ENCODE measurements at regions not wholly inside any gene's neighbourhood (a gene's known extent, or its start where the extent isn't known, plus 50 kb on each side); places are given as distances from the start of the nearest gene placed in this dataset.

DNA sequence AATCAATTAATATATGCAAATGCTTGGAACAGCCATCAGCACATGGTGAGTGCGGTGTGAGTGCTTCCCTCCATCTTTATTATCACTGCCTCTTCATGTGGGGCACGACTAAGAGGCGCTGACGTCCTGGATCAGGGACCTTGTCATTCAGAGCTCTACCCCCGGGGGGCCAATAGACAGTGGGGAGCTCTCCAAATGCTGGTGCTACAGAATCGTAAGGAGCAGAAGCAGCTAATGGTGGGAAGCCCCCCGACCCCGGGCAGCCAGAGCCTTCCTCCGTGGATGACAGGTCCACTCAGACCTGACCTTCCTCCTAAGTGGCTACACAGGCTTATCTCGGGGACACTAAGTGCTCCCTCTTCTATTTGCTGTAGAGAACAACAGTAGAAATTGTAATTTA is 257.5 kb upstream of the PMEPA1 start:
- WGBS, 2 donors = 81 to 90% methylated on average over 10 of the region's 10 CpGs
- no peak for TF ChIP-seq POLR2AphosphoS5 (IDR thresholded peaks at IDR 0.05)
- TF ChIP-seq POLR2A (IDR thresholded peaks at IDR 0.05) = no peak

DNA sequence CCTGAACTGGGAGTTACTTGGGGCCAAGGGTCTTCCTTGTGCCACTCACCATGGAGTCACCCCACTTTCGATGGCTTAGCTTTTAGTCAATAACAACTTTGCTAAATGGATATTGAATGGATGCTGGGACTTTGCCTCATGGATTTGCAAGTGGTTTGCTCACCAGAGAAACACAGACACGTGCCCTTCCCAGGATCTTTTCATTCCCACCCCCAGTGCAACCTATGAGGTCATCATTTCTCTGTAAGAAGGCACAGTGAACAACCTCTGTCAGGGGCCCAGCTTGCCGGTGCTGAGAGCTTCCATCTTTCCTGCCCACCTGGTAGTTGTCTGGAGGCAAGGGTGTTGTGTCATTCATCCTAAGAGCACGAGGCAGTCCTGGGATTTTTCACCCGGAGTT is 256.8 kb upstream of the PMEPA1 start:
- DNase-seq = no peak
- 83 to 85% methylated on average over 5 of the region's 5 CpGs for WGBS, 2 donors
- Histone ChIP-seq H3K4me3 (no peak overlapping the region), H3K9me3 (no peaks in the 10 kb centered on the region), H3K27me3 (no peaks in the 10 kb centered on the region), H3K4me1 (no peaks in the 10 kb centered on the region), H3K36me3 (no peaks in the 10 kb centered on the region), H3K27ac (no peak overlapping the region)
- TF ChIP-seq, protein P1, sequence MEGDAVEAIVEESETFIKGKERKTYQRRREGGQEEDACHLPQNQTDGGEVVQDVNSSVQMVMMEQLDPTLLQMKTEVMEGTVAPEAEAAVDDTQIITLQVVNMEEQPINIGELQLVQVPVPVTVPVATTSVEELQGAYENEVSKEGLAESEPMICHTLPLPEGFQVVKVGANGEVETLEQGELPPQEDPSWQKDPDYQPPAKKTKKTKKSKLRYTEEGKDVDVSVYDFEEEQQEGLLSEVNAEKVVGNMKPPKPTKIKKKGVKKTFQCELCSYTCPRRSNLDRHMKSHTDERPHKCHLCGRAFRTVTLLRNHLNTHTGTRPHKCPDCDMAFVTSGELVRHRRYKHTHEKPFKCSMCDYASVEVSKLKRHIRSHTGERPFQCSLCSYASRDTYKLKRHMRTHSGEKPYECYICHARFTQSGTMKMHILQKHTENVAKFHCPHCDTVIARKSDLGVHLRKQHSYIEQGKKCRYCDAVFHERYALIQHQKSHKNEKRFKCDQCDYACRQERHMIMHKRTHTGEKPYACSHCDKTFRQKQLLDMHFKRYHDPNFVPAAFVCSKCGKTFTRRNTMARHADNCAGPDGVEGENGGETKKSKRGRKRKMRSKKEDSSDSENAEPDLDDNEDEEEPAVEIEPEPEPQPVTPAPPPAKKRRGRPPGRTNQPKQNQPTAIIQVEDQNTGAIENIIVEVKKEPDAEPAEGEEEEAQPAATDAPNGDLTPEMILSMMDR (IDR thresholded peaks at IDR 0.05) = no peak
- TF ChIP-seq EP300 (IDR thresholded peaks at IDR 0.05) = no peak
- TF ChIP-seq POLR2A (IDR thresholded peaks at IDR 0.05) = no peak
- TF ChIP-seq POLR2AphosphoS5 (IDR thresholded peaks at IDR 0.05) = no peak
- intact Hi-C loops (cut with DNase I) = no loop called here

More for the DNA sequence above, 257.5 kb upstream of the PMEPA1 start:
- H3K27me3 ChIP-seq = no peaks in the 10 kb centered on the region
- intact Hi-C loops (cut with DNase I) = no loop called here
- no peak for DNase-seq
- H3K27ac ChIP-seq = no peak overlapping the region
- H3K36me3 ChIP-seq = no peaks in the 10 kb centered on the region
- H3K9me3 ChIP-seq = no peaks in the 10 kb centered on the region
- H3K4me1 ChIP-seq = no peaks in the 10 kb centered on the region
- H3K4me3 ChIP-seq = no peak overlapping the region

DNA sequence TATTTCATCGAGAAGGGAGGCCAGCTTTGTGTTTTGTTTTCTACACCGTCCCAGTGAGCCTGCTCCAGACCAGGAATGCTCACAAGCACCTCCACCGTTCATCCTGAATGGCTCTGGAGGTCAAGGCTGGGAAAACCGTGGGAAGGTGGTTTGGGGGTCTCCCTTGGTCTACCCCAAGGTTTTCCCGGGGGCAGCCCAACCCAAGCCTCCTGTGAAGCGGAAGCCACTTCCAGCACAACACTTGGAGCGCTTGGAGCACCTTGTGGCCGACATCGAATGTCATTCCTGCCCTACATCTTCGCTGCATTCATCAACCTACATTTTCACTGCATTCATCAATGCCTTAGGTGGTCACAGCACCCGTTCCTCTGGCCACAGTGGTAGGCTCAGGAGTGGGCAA is 255.6 kb upstream of the PMEPA1 start:
- WGBS, 2 donors = 80 to 93% methylated on average over 11 of the region's 11 CpGs
- Histone ChIP-seq H3K36me3 (no peaks in the 10 kb centered on the region), H3K4me1 (peaks cover 0 to 10% (median 0%) of the 10 kb centered on the region in 4 donors), H3K27ac (no peak overlapping the region), H3K27me3 (no peaks in the 10 kb centered on the region), H3K9me3 (no peaks in the 10 kb centered on the region), H3K4me3 (no peak overlapping the region)
- intact Hi-C loops (cut with DNase I) = no loop called here
- TF ChIP-seq, protein P1 (IDR thresholded peaks at IDR 0.05) = no peak
- TF ChIP-seq EP300 (IDR thresholded peaks at IDR 0.05) (no peak), POLR2A (IDR thresholded peaks at IDR 0.05) (no peak), POLR2AphosphoS5 (IDR thresholded peaks at IDR 0.05) (no peak)
- no peak for DNase-seq

DNA sequence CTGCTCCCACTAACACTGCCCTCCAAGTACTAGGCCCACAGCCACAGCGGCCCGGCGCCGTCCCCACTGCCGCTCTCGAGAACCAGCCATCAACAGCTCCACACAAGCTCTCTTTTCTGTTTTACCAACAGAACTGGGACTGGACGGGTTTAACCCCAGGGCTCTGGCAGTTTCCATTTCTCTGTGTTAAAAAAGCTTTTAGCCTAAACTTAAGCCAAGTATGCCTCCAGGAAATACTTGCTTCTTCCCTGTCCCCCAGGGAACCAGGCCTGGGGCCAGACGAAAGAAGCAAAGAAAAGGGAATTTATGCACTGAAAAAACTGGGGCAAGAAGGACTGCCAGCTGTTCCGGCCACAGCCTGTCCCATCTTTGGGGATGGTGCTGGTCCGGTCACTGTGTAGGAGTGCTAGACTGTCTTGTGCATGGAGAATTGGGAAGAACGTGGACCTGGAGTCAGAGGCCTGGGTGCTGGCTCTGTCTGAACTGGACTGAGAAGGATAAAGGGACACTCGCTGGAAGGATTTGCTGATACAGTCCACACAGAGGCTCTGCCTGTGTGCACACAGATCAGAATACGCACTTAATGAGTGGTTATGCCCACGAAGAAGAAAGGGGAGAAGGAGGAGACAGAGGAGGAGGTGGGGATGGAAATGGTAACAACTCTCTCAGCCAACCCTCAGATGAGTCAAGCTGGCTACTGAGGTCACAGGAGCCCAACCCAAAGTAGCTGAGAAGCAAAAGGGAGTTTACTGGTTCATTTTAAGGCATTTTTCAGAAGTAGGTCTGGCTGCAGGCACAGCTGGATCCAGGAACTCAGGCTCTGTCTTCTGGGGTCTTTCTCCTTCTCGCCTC is 254.4 kb upstream of the PMEPA1 start:
- Histone ChIP-seq H3K9me3 (no peaks in the 10 kb centered on the region), H3K27me3 (no peaks in the 10 kb centered on the region), H3K4me3 (no peak overlapping the region), H3K27ac (peak overlapping the region; percentile 30 to 59 (median 42)), H3K36me3 (no peaks in the 10 kb centered on the region), H3K4me1 (peaks cover 0 to 22% (median 10%) of the 10 kb centered on the region in 4 donors)
- 83 to 86% methylated on average over 15 of the region's 15 CpGs for whole genome bisulfite sequencing, 2 donors
- DNase-seq = no peak
- intact Hi-C loops (cut with DNase I) = no loop called here
- TF ChIP-seq, protein P1 (IDR thresholded peaks at IDR 0.05) = no peak

DNA sequence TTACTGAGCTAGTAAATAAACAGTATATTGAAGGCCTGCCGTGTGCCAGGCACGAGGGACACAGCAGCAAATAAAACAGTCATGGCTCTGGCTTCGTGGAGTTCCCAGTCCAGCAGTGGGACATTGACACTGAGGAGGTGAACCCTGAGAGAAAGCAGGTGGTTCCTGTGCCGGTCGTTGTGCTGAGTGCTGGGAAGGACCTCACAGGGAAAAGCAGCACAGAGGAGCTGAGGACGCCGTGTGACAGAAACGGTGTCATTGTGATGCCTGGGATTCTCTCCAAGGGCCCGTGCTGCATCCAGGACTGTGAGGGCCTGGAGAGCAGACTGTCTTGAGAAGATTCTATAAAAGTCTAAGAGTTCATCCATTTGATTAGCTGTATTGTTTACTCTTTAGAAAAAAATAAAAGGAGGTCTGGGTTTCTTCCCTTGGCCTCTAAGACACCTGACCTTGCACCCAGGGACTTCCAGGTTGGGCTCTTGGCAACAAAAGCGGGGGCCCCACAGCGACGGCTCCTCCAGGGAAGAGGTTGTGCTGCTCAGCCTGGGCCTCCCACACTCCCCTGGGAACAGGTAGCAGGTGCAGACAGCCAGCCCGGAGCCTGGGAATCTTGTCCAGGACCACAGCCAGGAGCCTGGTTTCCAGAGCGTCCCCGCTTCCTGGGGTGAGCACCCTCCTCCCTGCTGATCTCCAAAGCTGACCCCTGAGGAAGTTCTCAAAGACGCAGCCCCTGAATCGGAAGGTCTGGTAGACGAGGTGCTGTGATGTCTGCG is 251.2 kb upstream of the PMEPA1 start:
- DNase-seq = no peak

More for the DNA sequence above, 251.2 kb upstream of the PMEPA1 start:
- intact Hi-C loops (cut with DNase I) = no loop called here
- Histone ChIP-seq H3K9me3 (no peaks in the 10 kb centered on the region), H3K4me3 (no peak overlapping the region), H3K36me3 (no peaks in the 10 kb centered on the region), H3K27me3 (no peaks in the 10 kb centered on the region), H3K27ac (no peak overlapping the region), H3K4me1 (peaks cover 0 to 38% (median 17%) of the 10 kb centered on the region in 4 donors)
- TF ChIP-seq EP300 (IDR thresholded peaks at IDR 0.05) = no peak
- no peak for TF ChIP-seq POLR2A (IDR thresholded peaks at IDR 0.05)
- TF ChIP-seq, protein P1 (IDR thresholded peaks at IDR 0.05) = no peak
- TF ChIP-seq POLR2AphosphoS5 (IDR thresholded peaks at IDR 0.05) = no peak
- 56 to 73% methylated on average over 19 of the region's 19 CpGs for WGBS, 2 donors
